Natural killer cell (primary cell): ENCODE measurements at regions not wholly inside any gene's neighbourhood (a gene's known extent, or its start where the extent isn't known, plus 50 kb on each side); places are given as distances from the start of the nearest gene placed in this dataset.
"Not testable (repeated sequence)": the region's sequence is repeated elsewhere in the genome, so short reads cannot be mapped to it uniquely, and the experiment has no call there.

ENCODE experiments used
- ATAC-seq, 3 donors: fragments of 150-1000 bp in 2 of 3; fragments of 200-7000 bp in 1 of 3; cut with Tn5 transposase; 1 replicate in 1 of 3; 2 replicates in 2 of 3; pipeline ENCODE4 v1.10.0; 2021; ENCODE audit warnings: mild to moderate bottlenecking in 2 of 3, moderate library complexity in 2 of 3
- DNase-seq, 2 donors: peaks; one replicate each; pipeline versions ENCODE4 v3.0.0 to v3.0.0-alpha.2; 2013 to 2021; ENCODE audit warnings: mixed read lengths in 1 of 2
- H3K27ac ChIP-seq: one replicate; pipeline ENCODE4 v1.5.1; 2013; ENCODE audit warnings: mild to moderate bottlenecking, low read length
- H3K27me3 ChIP-seq: one replicate; pipeline ENCODE4 v1.6.1; 2013; ENCODE audit warnings: low read length; ENCODE audit not compliant: control insufficient read depth, insufficient read depth
- H3K36me3 ChIP-seq: one replicate; pipeline ENCODE4 v1.6.1; 2013; ENCODE audit warnings: low read length; ENCODE audit not compliant: control insufficient read depth, insufficient read depth
- H3K4me1 ChIP-seq: one replicate; pipeline ENCODE4 v1.6.1; 2013; ENCODE audit warnings: low read length; ENCODE audit not compliant: control insufficient read depth, insufficient read depth
- H3K4me3 ChIP-seq: one replicate; pipeline ENCODE4 v1.5.1; 2013; ENCODE audit warnings: low read length
- H3K9me3 ChIP-seq: one replicate; pipeline ENCODE4 v1.6.1; 2013; ENCODE audit warnings: low read length; ENCODE audit not compliant: control insufficient read depth, insufficient read depth
- H3K27ac Mint-ChIP-seq, 2 donors: one replicate each; pipeline ENCODE4 v1.8.0; 2022; ENCODE audit warnings: mild to moderate bottlenecking in 2 of 2, mixed read lengths in 2 of 2, moderate library complexity in 1 of 2
- H3K27me3 Mint-ChIP-seq, 2 donors: one replicate each; pipeline ENCODE4 v1.8.0; 2022; ENCODE audit warnings: low read depth in 2 of 2, mixed read lengths in 2 of 2
- H3K36me3 Mint-ChIP-seq: one replicate; pipeline ENCODE4 v1.8.0; 2022; ENCODE audit warnings: mixed read lengths
- H3K4me1 Mint-ChIP-seq, 2 donors: one replicate each; pipeline ENCODE4 v1.8.0; 2022; ENCODE audit warnings: mixed read lengths in 2 of 2
- H3K4me3 Mint-ChIP-seq: one replicate; pipeline ENCODE4 v1.8.0; 2022; ENCODE audit warnings: mild to moderate bottlenecking, moderate library complexity, mixed read lengths
- H3K9me3 Mint-ChIP-seq, 2 donors: one replicate each; pipeline ENCODE4 v1.8.0; 2022; ENCODE audit warnings: mixed read lengths in 2 of 2
- CTCF ChIP-seq: fragments of 200-600 bp; IDR thresholded peaks from one replicate; pipeline ENCODE4 v1.8.0; 2022; ENCODE audit warnings: antibody characterized with exemption
- WGBS: methylation state at CpG from one replicate; pipeline ENCODE4 v1.1.7; 2013; ENCODE audit warnings: missing lambda C conversion rate; ENCODE audit not compliant: insufficient coverage; 5-methylcytosine and 5-hydroxymethylcytosine counted together
- intact Hi-C: fragments of 100-400 bp; cut with micrococcal nuclease; formaldehyde crosslinking; loops from one replicate; pipeline ENCODE4 v1.14.2; 2022

DNA sequence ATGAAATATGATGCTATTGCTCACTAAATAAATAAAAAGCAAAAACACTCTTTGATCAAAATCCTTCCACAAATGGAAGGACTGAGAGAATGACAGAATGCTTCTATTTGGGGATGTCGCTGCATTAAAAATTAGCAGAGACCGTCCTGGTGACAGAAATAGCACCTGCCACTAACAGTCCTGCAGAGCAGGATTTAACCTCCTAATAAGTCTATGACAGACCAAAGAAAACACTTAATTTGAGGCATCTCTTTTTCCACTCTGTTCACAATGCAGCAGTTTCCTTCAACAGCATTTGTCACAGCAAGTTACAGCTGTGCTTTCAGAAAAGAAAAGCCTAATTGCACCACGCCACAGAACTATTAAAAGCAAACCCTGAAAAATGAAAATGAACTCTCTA, 140.6 kb upstream of the BEND6 start:
- H3K4me3 ChIP-seq, result no peak overlapping the region
- H3K9me3 ChIP-seq, result no peaks in the 10 kb centered on the region
- H3K4me1 ChIP-seq, result no peaks in the 10 kb centered on the region
- intact Hi-C loops, result no loop called here
- Mint-ChIP-seq H3K36me3 (no peaks in the 10 kb centered on the region), H3K9me3 (no peaks in the 10 kb centered on the region), H3K27me3 (no peaks in the 10 kb centered on the region), H3K27ac (no peak overlapping the region), H3K4me1 (no peaks in the 10 kb centered on the region), H3K4me3 (no peak overlapping the region)
- no peak overlapping the region for H3K27ac ChIP-seq
- no peak for ATAC-seq
- DNase-seq, result no peak
- no peaks in the 10 kb centered on the region for H3K36me3 ChIP-seq
- no peaks in the 10 kb centered on the region for H3K27me3 ChIP-seq
- 81% methylated on average over 3 of the region's 3 CpGs for WGBS
- no peak for TF ChIP-seq CTCF

DNA sequence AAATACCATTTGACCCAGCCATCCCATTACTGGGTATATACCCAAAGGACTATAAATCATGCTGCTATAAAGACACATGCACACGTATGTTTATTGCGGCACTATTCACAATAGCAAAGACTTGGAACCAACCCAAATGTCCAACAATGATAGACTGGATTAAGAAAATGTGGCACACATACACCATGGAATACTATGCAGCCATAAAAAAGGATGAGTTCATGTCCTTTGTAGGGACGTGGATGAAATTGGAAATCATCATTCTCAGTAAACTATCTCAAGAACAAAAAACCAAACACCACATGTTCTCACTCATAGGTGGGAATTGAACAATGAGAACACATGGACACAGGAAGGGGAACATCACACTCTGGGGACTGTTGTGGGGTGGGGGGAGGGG, 142.1 kb upstream of the BEND6 start:
- DNase-seq, H3K4me3 ChIP-seq, H3K27ac Mint-ChIP-seq, H3K4me1 ChIP-seq, H3K4me3 Mint-ChIP-seq, H3K9me3 ChIP-seq, ATAC-seq, intact Hi-C loops, H3K36me3 ChIP-seq, H3K27me3 ChIP-seq, H3K27ac ChIP-seq, H3K36me3 Mint-ChIP-seq, H3K27me3 Mint-ChIP-seq, H3K4me1 Mint-ChIP-seq, H3K9me3 Mint-ChIP-seq: not testable (repeated sequence)
- no CpG with 5 or more reads among the region's 3 CpGs for WGBS

DNA sequence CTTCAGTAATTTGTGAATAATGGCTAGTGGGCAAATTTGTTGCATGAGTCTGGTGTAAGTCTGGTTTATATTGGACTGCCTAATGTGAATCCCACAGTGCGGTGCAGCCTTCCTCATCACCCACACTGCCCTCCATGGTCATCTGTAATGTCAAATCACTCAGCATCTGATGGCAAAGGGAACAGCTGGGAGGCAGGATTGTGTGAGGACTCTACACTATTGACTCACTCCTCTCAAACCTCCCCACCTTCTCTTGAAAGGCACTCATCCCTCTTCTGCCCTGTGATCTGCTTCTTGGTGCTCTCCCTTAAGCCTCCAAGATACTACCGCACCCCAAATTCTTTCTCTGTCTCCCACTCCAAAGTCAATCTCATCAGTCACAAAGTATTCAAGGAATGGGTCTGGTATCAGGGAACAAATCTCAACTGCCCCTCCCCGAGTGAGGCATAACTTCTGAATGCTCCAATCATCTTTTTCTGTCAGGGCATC, 146.0 kb upstream of the BEND6 start:
- ATAC-seq (no peak), DNase-seq (no peak)
- 92% methylated on average over 3 of the region's 3 CpGs for WGBS
- no peaks in the 10 kb centered on the region for H3K36me3 Mint-ChIP-seq
- H3K27me3 Mint-ChIP-seq, result peaks cover 0 to 3% of the 10 kb centered on the region in 2 donors
- H3K27ac ChIP-seq, result no peak overlapping the region
- no peak for TF ChIP-seq CTCF
- no peaks in the 10 kb centered on the region for H3K4me1 ChIP-seq
- H3K4me1 Mint-ChIP-seq, result no peaks in the 10 kb centered on the region
- no peaks in the 10 kb centered on the region for H3K9me3 Mint-ChIP-seq
- intact Hi-C loops, result no loop called here
- H3K27ac Mint-ChIP-seq, result no peak overlapping the region
- H3K9me3 ChIP-seq, result no peaks in the 10 kb centered on the region
- no peak overlapping the region for H3K4me3 Mint-ChIP-seq
- no peaks in the 10 kb centered on the region for H3K27me3 ChIP-seq
- H3K36me3 ChIP-seq, result no peaks in the 10 kb centered on the region
- no peak overlapping the region for H3K4me3 ChIP-seq

DNA sequence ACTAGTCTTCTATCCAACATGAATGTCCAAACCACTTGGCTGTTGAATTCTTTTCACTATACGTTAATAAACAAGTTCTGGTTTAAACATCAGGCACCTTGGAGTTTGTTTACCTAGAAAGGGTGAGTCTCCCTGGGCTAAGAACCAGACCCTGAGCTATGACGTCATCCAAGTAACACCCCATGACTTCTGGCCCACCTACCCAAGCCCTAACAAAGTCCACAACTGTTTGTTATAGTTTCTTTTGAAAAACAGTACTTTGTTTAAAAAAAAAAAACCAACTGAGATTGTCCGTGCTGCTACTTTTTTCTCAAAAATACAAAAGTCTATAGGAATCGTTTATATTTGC, 146.9 kb upstream of the BEND6 start:
- ATAC-seq (no peak), DNase-seq (no peak)
- Histone ChIP-seq H3K9me3 (no peaks in the 10 kb centered on the region), H3K36me3 (no peaks in the 10 kb centered on the region), H3K4me1 (no peaks in the 10 kb centered on the region), H3K27ac (no peak overlapping the region), H3K27me3 (no peaks in the 10 kb centered on the region), H3K4me3 (no peak overlapping the region)
- H3K4me3 Mint-ChIP-seq, result no peak overlapping the region
- H3K27ac Mint-ChIP-seq, result no peak overlapping the region
- H3K4me1 Mint-ChIP-seq, result no peaks in the 10 kb centered on the region
- intact Hi-C loops, result no loop called here
- 91% methylated on average over 1 of the region's 4 CpGs for WGBS
- H3K27me3 Mint-ChIP-seq, result peaks cover 0 to 3% of the 10 kb centered on the region in 2 donors
- H3K9me3 Mint-ChIP-seq, result no peaks in the 10 kb centered on the region
- H3K36me3 Mint-ChIP-seq, result no peaks in the 10 kb centered on the region
- no peak for TF ChIP-seq CTCF
